ENCODE measurements at regions not wholly inside any gene's neighbourhood (a gene's known extent, or its start where the extent isn't known, plus 50 kb on each side); places are given as distances from the start of the nearest gene placed in this dataset.
A peak's percentile ranks its signal among the peaks of the same experiment; 100 is the strongest.
"Not testable (repeated sequence)": the region's sequence is repeated elsewhere in the genome, so short reads cannot be mapped to it uniquely, and the experiment has no call there.

DNA sequence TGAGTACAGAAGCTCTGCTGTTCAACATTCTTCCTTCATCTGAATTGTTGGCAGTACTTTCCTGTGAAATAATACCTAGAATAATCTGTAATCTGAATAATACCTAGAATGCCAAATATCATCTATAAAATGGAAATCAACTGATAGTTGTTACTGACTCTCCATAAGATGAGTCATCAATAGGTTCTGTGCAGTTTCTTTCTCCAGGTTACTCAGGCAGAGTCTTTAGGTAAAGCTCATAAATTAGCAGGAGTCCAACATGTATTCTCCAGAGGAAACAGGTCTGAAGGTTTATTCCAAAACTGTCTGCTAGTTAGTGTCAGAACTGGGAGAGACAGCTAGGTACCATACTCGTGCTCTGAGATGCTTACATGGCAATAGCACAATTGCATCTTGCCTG, 282.0 kb upstream of the MAP2 start:
- no peaks in the 10 kb centered on the region for H3K9me3 ChIP-seq (ENCODE audit: control extremely low read depth in 1 of 5, control insufficient read depth in 4 of 5, insufficient read depth in 2 of 5, low read depth in 1 of 5, low read length in 4 of 5)
- DNase-seq: no peak
- H3K27me3 ChIP-seq (replicated peaks in 2 of 5; ENCODE audit: control insufficient read depth in 4 of 5, insufficient read depth in 5 of 5, low read length in 4 of 5): no peaks in the 10 kb centered on the region
- CTCF ChIA-PET: no interaction called here
- no peaks in the 10 kb centered on the region for H3K36me3 ChIP-seq (ENCODE audit: control insufficient read depth in 4 of 4, insufficient read depth in 4 of 4, low read length in 3 of 4)
- peaks cover 0 to 8% (median 6%) of the 10 kb centered on the region in 4 experiments for H3K4me1 ChIP-seq (ENCODE audit: control extremely low read depth in 1 of 4, control insufficient read depth in 4 of 4, insufficient read depth in 4 of 4, low read length in 3 of 4)
- 100% methylated on average over 1 of the region's 1 CpG for WGBS (ENCODE audit: insufficient coverage)
- H3K27ac ChIP-seq (ENCODE audit: insufficient read depth in 1 of 2, low read depth in 1 of 2, low read length in 2 of 2, poor library complexity in 1 of 2, severe bottlenecking in 2 of 2): no peak overlapping the region
- POLR2A ChIA-PET: no interaction called here
- H3K4me3 ChIP-seq (ENCODE audit: control insufficient read depth in 1 of 7, extremely low read depth in 1 of 7, insufficient read depth in 4 of 7, low read depth in 2 of 7, low read length in 6 of 7): no peak overlapping the region

DNA sequence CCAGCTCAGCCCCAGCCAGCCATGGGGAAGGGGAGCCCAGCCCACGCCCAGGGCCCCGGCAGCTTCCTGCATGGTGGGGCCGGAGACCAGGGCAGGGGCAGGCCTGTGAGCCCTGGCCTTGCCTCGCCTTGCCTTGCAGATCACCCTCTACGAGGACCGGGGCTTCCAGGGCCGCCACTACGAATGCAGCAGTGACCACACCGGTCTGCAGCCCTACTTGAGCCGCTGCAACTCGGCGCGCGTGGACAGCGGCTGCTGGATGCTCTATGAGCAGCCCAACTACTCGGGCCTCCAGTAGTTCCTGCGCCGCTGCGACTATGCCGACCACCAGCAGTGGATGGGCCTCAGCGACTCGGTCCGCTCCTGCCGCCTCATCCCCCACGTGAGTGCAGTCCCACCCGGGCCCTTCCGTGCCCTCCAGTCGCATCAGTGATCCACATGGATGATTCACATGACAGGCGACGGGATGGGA, 278.6 kb upstream of the MAP2 start:
- POLR2A ChIA-PET; H3K27ac ChIP-seq (ENCODE audit: insufficient read depth in 1 of 2, low read depth in 1 of 2, low read length in 2 of 2, poor library complexity in 1 of 2, severe bottlenecking in 2 of 2); H3K9me3 ChIP-seq (ENCODE audit: control extremely low read depth in 1 of 5, control insufficient read depth in 4 of 5, insufficient read depth in 2 of 5, low read depth in 1 of 5, low read length in 4 of 5); DNase-seq; H3K4me3 ChIP-seq (ENCODE audit: control insufficient read depth in 1 of 7, extremely low read depth in 1 of 7, insufficient read depth in 4 of 7, low read depth in 2 of 7, low read length in 6 of 7); CTCF ChIA-PET; H3K36me3 ChIP-seq (ENCODE audit: control insufficient read depth in 4 of 4, insufficient read depth in 4 of 4, low read length in 3 of 4); H3K27me3 ChIP-seq (replicated peaks in 2 of 5; ENCODE audit: control insufficient read depth in 4 of 5, insufficient read depth in 5 of 5, low read length in 4 of 5): not testable (repeated sequence)
- 100% methylated on average over 26 of the region's 30 CpGs for WGBS (ENCODE audit: insufficient coverage)
- peaks cover 0 to 12% (median 9%) of the 10 kb centered on the region in 4 experiments for H3K4me1 ChIP-seq (ENCODE audit: control extremely low read depth in 1 of 4, control insufficient read depth in 4 of 4, insufficient read depth in 4 of 4, low read length in 3 of 4)

DNA sequence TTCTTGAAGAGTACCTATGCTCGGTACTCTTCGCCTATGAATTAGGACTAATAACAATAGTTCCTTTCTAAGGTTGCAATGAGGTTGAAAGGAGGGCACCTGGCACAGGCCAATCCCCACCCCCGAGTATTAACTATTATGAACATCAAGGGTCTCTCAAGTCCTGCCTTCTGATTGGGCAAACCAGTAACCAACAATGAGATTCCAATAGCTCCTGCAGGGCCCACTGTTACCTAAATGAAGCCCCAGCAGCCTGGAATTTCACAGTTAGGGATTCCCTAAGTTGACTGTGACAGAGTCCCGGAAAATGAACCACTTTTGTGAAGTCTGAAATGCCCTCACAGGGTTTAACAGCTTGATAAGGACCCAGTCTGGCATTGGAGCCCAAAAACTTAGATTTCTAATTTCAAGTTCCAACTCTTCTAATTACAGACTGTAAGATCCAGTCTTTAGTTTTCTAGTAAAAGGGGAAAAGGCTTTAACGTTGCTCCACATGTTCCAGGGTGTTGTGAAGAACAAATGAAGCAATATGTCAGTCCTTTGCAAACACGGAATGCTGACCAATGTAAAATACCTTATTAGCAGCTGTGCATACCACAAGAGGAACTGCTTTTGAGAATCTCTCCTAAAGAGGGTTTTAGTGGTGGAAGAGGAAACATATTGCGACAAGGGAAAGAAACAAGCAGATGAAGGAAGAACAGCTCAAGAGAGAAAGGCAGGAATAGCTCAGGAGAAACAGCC, 277.7 kb upstream of the MAP2 start:
- CTCF ChIA-PET: no interaction called here
- H3K9me3 ChIP-seq (ENCODE audit: control extremely low read depth in 1 of 5, control insufficient read depth in 4 of 5, insufficient read depth in 2 of 5, low read depth in 1 of 5, low read length in 4 of 5): no peaks in the 10 kb centered on the region
- WGBS (ENCODE audit: insufficient coverage): 46% methylated on average over 4 of the region's 7 CpGs

DNA sequence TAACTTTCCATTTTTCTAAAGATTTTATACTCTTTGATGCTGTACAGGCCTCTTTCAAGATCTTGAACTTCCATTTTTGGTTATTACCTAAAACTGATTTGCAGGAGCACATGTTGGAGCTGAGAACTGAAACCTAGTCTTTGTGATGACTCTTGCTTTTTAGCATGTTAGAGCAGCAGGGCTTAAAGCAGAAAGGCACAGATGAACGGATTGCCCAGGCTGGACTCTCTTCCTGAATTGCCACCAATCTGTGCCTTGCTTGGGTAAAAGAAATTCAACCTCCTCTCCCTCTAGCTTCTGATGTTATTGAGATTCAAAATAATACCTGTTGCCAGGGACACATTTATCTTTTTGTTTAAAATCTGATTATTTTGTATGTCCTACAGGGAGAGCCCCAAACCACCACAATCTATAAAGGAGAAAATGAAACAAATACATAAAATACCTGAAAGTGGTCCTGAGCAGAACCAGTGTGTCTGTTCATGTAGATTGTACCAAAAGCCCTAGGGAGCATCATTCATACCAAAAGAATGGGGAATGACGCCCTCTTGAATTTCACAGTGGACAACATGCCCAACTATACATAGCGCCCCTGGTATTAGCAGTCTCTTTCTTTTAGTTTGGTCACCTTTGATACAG, 277.0 kb upstream of the MAP2 start:
- DNase-seq: peak in 2 of 3 donors; percentile 33 to 42
- Histone ChIP-seq H3K4me1 (ENCODE audit: control extremely low read depth in 1 of 4, control insufficient read depth in 4 of 4, insufficient read depth in 4 of 4, low read length in 3 of 4) (peaks cover 0 to 12% (median 9%) of the 10 kb centered on the region in 4 experiments), H3K9me3 (ENCODE audit: control extremely low read depth in 1 of 5, control insufficient read depth in 4 of 5, insufficient read depth in 2 of 5, low read depth in 1 of 5, low read length in 4 of 5) (no peaks in the 10 kb centered on the region), H3K27me3 (replicated peaks in 2 of 5; ENCODE audit: control insufficient read depth in 4 of 5, insufficient read depth in 5 of 5, low read length in 4 of 5) (no peaks in the 10 kb centered on the region), H3K36me3 (ENCODE audit: control insufficient read depth in 4 of 4, insufficient read depth in 4 of 4, low read length in 3 of 4) (no peaks in the 10 kb centered on the region), H3K27ac (ENCODE audit: insufficient read depth in 1 of 2, low read depth in 1 of 2, low read length in 2 of 2, poor library complexity in 1 of 2, severe bottlenecking in 2 of 2) (no peak overlapping the region), H3K4me3 (ENCODE audit: control insufficient read depth in 1 of 7, extremely low read depth in 1 of 7, insufficient read depth in 4 of 7, low read depth in 2 of 7, low read length in 6 of 7) (no peak overlapping the region)
- POLR2A ChIA-PET: no interaction called here
- CTCF ChIA-PET: no interaction called here
- 76% methylated on average over 3 of the region's 3 CpGs for WGBS (ENCODE audit: insufficient coverage)

More for the DNA sequence above, 277.7 kb upstream of the MAP2 start:
- H3K27ac ChIP-seq (ENCODE audit: insufficient read depth in 1 of 2, low read depth in 1 of 2, low read length in 2 of 2, poor library complexity in 1 of 2, severe bottlenecking in 2 of 2): no peak overlapping the region
- H3K4me3 ChIP-seq (ENCODE audit: control insufficient read depth in 1 of 7, extremely low read depth in 1 of 7, insufficient read depth in 4 of 7, low read depth in 2 of 7, low read length in 6 of 7): no peak overlapping the region
- DNase-seq: peak in 2 of 3 donors; percentile 51 to 60
- POLR2A ChIA-PET: no interaction called here
- H3K36me3 ChIP-seq (ENCODE audit: control insufficient read depth in 4 of 4, insufficient read depth in 4 of 4, low read length in 3 of 4): no peaks in the 10 kb centered on the region
- no peaks in the 10 kb centered on the region for H3K27me3 ChIP-seq (replicated peaks in 2 of 5; ENCODE audit: control insufficient read depth in 4 of 5, insufficient read depth in 5 of 5, low read length in 4 of 5)
- H3K4me1 ChIP-seq (ENCODE audit: control extremely low read depth in 1 of 4, control insufficient read depth in 4 of 4, insufficient read depth in 4 of 4, low read length in 3 of 4): peaks cover 0 to 12% (median 9%) of the 10 kb centered on the region in 4 experiments

DNA sequence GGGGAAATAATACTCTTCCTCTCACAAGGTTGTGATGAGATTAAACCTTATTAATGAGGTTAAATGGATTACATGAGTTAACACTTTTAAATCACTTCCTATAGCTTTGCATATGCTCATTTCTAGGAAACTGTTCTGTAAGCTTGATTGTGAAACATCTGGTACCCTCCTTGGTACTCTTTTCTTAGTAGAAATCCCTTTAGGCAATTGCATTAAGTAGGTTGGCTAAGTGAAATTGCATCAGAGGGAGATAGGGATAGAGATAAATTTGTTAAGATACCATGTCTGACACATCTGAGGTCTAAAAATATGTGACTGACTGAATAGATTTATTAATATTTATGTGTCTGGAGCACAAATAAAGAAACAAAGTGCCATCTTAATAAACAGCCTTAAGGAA, 275.9 kb upstream of the MAP2 start:
- Histone ChIP-seq H3K36me3 (ENCODE audit: control insufficient read depth in 4 of 4, insufficient read depth in 4 of 4, low read length in 3 of 4) (no peaks in the 10 kb centered on the region), H3K9me3 (ENCODE audit: control extremely low read depth in 1 of 5, control insufficient read depth in 4 of 5, insufficient read depth in 2 of 5, low read depth in 1 of 5, low read length in 4 of 5) (no peaks in the 10 kb centered on the region), H3K27ac (ENCODE audit: insufficient read depth in 1 of 2, low read depth in 1 of 2, low read length in 2 of 2, poor library complexity in 1 of 2, severe bottlenecking in 2 of 2) (no peak overlapping the region), H3K27me3 (replicated peaks in 2 of 5; ENCODE audit: control insufficient read depth in 4 of 5, insufficient read depth in 5 of 5, low read length in 4 of 5) (no peaks in the 10 kb centered on the region), H3K4me3 (ENCODE audit: control insufficient read depth in 1 of 7, extremely low read depth in 1 of 7, insufficient read depth in 4 of 7, low read depth in 2 of 7, low read length in 6 of 7) (no peak overlapping the region), H3K4me1 (ENCODE audit: control extremely low read depth in 1 of 4, control insufficient read depth in 4 of 4, insufficient read depth in 4 of 4, low read length in 3 of 4) (peaks cover 0 to 12% (median 9%) of the 10 kb centered on the region in 4 experiments)
- POLR2A ChIA-PET: no interaction called here
- DNase-seq: no peak
- CTCF ChIA-PET: interaction anchor here (0.6 kb wide), 1 partner anchor 264 kb away, joined by 3 read pairs; no protein-coding TSS in a partner anchor

DNA sequence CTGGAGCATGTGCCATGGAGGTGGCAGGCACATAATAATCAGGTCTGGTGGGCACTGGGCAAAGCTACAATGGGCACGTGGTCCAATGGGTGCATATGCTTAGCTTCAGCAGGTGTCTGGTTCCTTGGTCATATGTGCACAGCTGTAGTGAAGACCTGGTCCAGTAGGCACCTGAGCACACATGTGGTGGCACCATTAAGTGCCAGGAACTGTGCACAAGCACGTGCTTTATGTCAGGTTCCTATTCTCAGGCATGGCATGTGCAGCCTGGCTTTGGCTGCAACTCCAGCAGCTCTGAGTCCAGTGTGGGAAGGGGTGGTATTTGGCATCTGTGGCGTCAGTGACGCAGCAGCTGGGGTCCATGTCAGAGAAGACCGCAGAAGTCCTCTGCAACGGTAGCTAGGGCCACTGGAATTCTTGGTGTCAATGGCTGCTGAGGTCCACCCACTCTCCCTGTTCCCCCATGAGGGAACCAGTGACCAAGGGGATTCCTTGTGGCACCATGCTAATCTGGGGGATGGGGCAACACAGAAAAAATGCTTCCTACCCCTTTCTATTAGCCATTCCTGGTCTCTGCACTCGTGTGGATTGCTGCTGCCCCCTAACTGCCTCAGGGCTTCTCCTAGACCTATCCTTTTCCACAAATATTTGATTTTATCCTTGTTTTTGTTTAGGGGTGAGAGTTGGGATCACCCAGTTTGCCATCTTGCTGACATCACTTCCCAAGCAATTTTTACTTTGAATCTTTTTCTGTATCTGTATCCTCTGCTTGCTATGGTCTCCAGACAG, 262.9 kb upstream of the MAP2 start:
- ChIA-PET CTCF (no interaction called here), POLR2A (no interaction called here)
- H3K27me3 ChIP-seq (replicated peaks in 2 of 5; ENCODE audit: control insufficient read depth in 4 of 5, insufficient read depth in 5 of 5, low read length in 4 of 5): no peaks in the 10 kb centered on the region
- H3K36me3 ChIP-seq (ENCODE audit: control insufficient read depth in 4 of 4, insufficient read depth in 4 of 4, low read length in 3 of 4): no peaks in the 10 kb centered on the region
- DNase-seq: no peak
- H3K4me3 ChIP-seq (ENCODE audit: control insufficient read depth in 1 of 7, extremely low read depth in 1 of 7, insufficient read depth in 4 of 7, low read depth in 2 of 7, low read length in 6 of 7): no peak overlapping the region
- no peaks in the 10 kb centered on the region for H3K4me1 ChIP-seq (ENCODE audit: control extremely low read depth in 1 of 4, control insufficient read depth in 4 of 4, insufficient read depth in 4 of 4, low read length in 3 of 4)
- 97% methylated on average over 6 of the region's 7 CpGs for WGBS (ENCODE audit: insufficient coverage)
- no peaks in the 10 kb centered on the region for H3K9me3 ChIP-seq (ENCODE audit: control extremely low read depth in 1 of 5, control insufficient read depth in 4 of 5, insufficient read depth in 2 of 5, low read depth in 1 of 5, low read length in 4 of 5)
- no peak overlapping the region for H3K27ac ChIP-seq (ENCODE audit: insufficient read depth in 1 of 2, low read depth in 1 of 2, low read length in 2 of 2, poor library complexity in 1 of 2, severe bottlenecking in 2 of 2)

DNA sequence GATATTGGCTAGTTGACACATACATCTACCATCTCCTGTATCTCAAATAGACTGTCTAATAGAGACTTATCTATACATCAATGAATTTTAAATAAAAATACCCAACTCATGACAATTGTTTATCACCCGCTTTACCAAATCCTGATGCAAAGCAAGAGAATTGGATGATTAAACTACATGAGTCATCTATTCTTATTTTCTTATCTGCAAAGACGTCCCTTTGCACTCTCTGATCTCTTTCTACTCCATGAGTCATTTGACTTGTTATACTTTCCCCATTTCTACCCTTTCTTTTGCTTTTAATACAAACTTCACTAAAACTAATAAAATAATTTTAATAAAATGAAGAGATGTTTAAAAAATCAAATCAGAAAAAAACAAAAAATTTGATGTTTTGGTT, 261.7 kb upstream of the MAP2 start:
- WGBS (ENCODE audit: insufficient coverage): no CpG with 5 or more reads among the region's 2 CpGs
- ChIA-PET CTCF (no interaction called here), POLR2A (no interaction called here)
- Histone ChIP-seq H3K4me1 (ENCODE audit: control extremely low read depth in 1 of 4, control insufficient read depth in 4 of 4, insufficient read depth in 4 of 4, low read length in 3 of 4) (no peaks in the 10 kb centered on the region), H3K36me3 (ENCODE audit: control insufficient read depth in 4 of 4, insufficient read depth in 4 of 4, low read length in 3 of 4) (no peaks in the 10 kb centered on the region), H3K4me3 (ENCODE audit: control insufficient read depth in 1 of 7, extremely low read depth in 1 of 7, insufficient read depth in 4 of 7, low read depth in 2 of 7, low read length in 6 of 7) (no peak overlapping the region), H3K27ac (ENCODE audit: insufficient read depth in 1 of 2, low read depth in 1 of 2, low read length in 2 of 2, poor library complexity in 1 of 2, severe bottlenecking in 2 of 2) (no peak overlapping the region), H3K9me3 (ENCODE audit: control extremely low read depth in 1 of 5, control insufficient read depth in 4 of 5, insufficient read depth in 2 of 5, low read depth in 1 of 5, low read length in 4 of 5) (no peaks in the 10 kb centered on the region), H3K27me3 (replicated peaks in 2 of 5; ENCODE audit: control insufficient read depth in 4 of 5, insufficient read depth in 5 of 5, low read length in 4 of 5) (no peaks in the 10 kb centered on the region)
- no peak for DNase-seq

Measured in common myeloid progenitor, CD34-positive (primary cell).